GM10266 (cell line): ENCODE measurements at regions not wholly inside any gene's neighbourhood (a gene's known extent, or its start where the extent isn't known, plus 50 kb on each side); places are given as distances from the start of the nearest gene placed in this dataset.
"Not testable (repeated sequence)": the region's sequence is repeated elsewhere in the genome, so short reads cannot be mapped to it uniquely, and the experiment has no call there.

ENCODE experiments used
- DNase-seq: peaks from one replicate; pipeline ENCODE4 v3.0.0; 2012; ENCODE audit errors: extremely low spot score
- TF ChIP-seq, protein P1 (sequence below): IDR thresholded peaks from 2 replicates; pipeline ENCODE4 v1.5.1; 2012; ENCODE audit warnings: mild to moderate bottlenecking, low read depth; ENCODE audit not compliant: control insufficient read depth, insufficient read depth; ENCODE audit errors: missing control alignments

- DNase-seq = no peak
- TF ChIP-seq, protein P1, sequence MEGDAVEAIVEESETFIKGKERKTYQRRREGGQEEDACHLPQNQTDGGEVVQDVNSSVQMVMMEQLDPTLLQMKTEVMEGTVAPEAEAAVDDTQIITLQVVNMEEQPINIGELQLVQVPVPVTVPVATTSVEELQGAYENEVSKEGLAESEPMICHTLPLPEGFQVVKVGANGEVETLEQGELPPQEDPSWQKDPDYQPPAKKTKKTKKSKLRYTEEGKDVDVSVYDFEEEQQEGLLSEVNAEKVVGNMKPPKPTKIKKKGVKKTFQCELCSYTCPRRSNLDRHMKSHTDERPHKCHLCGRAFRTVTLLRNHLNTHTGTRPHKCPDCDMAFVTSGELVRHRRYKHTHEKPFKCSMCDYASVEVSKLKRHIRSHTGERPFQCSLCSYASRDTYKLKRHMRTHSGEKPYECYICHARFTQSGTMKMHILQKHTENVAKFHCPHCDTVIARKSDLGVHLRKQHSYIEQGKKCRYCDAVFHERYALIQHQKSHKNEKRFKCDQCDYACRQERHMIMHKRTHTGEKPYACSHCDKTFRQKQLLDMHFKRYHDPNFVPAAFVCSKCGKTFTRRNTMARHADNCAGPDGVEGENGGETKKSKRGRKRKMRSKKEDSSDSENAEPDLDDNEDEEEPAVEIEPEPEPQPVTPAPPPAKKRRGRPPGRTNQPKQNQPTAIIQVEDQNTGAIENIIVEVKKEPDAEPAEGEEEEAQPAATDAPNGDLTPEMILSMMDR = no peak
Measured at GRCh38 chr12:124151583-124151982, 143.3 kb upstream of the RFLNA start.

GRCh38 chr12:124152731-124153130 is 142.2 kb upstream of the RFLNA start:
- no peak for DNase-seq
- TF ChIP-seq, protein P1 = no peak

DNA sequence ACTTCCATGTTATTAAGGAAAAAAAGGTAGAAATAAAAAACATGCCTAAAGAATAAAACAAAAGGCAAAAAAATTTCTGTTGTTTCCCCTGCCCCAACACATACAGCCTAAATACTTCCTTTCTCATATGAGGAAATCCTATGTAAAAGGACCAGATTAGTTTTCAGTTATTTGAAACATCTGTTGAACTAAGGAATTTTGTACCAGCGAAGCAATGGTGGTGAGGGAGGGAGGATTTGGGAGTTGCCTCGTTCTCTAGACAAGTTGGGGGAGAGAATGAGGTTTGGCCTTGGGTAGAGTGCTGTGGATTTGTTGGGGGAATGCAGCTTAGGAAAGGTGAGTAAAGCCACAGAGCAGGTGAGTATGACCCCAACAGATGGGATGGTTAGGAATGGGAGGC is 141.5 kb upstream of the RFLNA start:
- TF ChIP-seq, protein P1 = no peak

GRCh38 chr12:124157406-124157805 is 137.5 kb upstream of the RFLNA start:
- DNase-seq = no peak
- TF ChIP-seq, protein P1 = no peak

More for the DNA sequence above, 141.5 kb upstream of the RFLNA start:
- no peak for DNase-seq

- DNase-seq = no peak
- TF ChIP-seq, protein P1 = no peak
Measured at GRCh38 chr12:124159655-124160054, 135.2 kb upstream of the RFLNA start.

DNA sequence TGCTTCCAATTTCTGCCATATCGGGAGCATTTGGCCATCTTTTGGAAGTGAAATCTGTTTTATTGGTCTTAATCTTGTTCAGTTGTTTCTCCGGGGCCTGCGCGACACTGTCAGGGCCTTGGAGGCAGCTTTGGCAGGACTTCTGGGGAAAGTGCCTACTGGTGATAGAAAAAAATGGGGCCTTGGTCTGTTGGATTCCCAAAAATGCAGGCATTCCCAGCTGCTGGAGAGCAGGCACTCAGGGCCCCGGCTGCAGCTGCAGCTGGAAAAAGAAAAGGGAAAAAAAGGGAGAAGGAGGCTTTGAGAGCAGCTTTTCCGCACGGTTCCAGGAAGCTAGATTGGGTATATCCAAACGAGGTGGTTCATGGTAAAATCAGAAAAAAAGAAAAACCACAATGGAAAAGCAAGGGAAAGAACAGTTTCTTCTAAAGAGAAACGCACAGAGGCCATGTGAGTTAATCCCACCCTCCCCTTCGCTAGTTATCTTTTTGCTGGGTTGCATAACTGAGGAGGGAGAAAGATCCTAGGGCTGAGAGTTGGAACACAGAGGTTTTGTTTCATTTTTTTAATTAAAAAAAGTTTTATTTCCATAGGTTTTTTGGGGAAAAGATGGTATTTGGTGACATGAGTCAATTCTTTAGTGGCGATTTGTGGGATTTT is 134.7 kb upstream of the RFLNA start:
- DNase-seq = no peak
- TF ChIP-seq, protein P1 = no peak

- DNase-seq = not testable (repeated sequence)
Measured at GRCh38 chr12:124161402-124161801, 133.5 kb upstream of the RFLNA start.
